ENCODE measurements at regions not wholly inside any gene's neighbourhood (a gene's known extent, or its start where the extent isn't known, plus 50 kb on each side); places are given as distances from the start of the nearest gene placed in this dataset.

GRCh38 chr2:208642125-208642779 lies 235.7 kb downstream of the PTH2R start:
- no peak overlapping the region for H3K27ac ChIP-seq
- TF ChIP-seq, protein P1, sequence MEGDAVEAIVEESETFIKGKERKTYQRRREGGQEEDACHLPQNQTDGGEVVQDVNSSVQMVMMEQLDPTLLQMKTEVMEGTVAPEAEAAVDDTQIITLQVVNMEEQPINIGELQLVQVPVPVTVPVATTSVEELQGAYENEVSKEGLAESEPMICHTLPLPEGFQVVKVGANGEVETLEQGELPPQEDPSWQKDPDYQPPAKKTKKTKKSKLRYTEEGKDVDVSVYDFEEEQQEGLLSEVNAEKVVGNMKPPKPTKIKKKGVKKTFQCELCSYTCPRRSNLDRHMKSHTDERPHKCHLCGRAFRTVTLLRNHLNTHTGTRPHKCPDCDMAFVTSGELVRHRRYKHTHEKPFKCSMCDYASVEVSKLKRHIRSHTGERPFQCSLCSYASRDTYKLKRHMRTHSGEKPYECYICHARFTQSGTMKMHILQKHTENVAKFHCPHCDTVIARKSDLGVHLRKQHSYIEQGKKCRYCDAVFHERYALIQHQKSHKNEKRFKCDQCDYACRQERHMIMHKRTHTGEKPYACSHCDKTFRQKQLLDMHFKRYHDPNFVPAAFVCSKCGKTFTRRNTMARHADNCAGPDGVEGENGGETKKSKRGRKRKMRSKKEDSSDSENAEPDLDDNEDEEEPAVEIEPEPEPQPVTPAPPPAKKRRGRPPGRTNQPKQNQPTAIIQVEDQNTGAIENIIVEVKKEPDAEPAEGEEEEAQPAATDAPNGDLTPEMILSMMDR (conservative IDR thresholded peaks at IDR 0.05), result no peak
- no peak for TF ChIP-seq ZFX (IDR thresholded peaks at IDR 0.05)

- TF ChIP-seq ZFX (IDR thresholded peaks at IDR 0.05), result no peak
- TF ChIP-seq, protein P1 (conservative IDR thresholded peaks at IDR 0.05), result no peak
- no peak overlapping the region for H3K27ac ChIP-seq
Measured at GRCh38 chr2:208643145-208643544, 236.6 kb downstream of the PTH2R start.

GRCh38 chr2:208645226-208645625 lies 238.6 kb downstream of the PTH2R start:
- TF ChIP-seq, protein P1 (conservative IDR thresholded peaks at IDR 0.05), result no peak
- TF ChIP-seq ZFX (IDR thresholded peaks at IDR 0.05), result no peak
- no peak overlapping the region for H3K27ac ChIP-seq

DNA sequence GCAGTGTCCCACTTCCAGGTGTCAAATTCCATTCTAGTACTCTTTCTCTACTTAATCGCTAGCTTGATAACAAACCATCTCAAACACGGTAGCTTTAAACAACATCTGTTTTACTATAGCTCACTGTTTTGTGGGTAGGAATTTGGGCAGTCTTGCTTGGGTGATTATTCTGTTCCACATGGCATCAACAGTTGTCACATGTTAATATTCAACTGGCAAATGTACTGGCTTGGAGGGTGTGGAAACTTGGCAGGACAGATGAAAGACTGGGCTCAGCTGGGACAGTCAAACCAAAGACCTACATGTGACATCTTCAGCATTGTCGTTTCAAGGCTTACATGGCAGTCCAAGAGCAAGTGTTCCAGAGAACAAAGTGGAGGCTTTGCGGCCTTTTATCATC lies 241.8 kb downstream of the PTH2R start:
- no peak for TF ChIP-seq ZFX (IDR thresholded peaks at IDR 0.05)
- TF ChIP-seq, protein P1 (conservative IDR thresholded peaks at IDR 0.05), result no peak
- H3K27ac ChIP-seq, result no peak overlapping the region

GRCh38 chr2:208653383-208653782 lies 246.8 kb downstream of the PTH2R start:
- TF ChIP-seq ZFX (IDR thresholded peaks at IDR 0.05), result no peak
- TF ChIP-seq, protein P1 (conservative IDR thresholded peaks at IDR 0.05), result no peak
- H3K27ac ChIP-seq, result no peak overlapping the region

DNA sequence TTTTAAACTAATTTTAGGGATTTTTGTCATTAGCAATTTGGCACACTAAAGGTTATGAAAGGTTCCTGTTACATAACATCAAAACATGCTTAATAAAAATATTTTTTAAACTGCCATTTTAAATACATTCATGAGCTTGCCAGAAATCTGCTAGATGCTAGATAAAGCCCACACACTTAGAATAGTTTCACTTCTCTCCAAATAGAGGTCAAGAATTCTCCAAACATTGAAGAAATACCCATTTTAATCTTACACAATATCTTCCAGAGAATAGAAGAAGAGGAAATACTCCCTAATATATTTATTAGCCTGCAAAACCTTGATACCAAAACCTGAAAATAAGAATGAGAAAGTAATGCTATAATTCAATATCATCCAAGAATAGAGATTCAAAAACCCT lies 247.5 kb downstream of the PTH2R start:
- TF ChIP-seq ZFX (IDR thresholded peaks at IDR 0.05), result no peak
- TF ChIP-seq, protein P1 (conservative IDR thresholded peaks at IDR 0.05), result no peak
- H3K27ac ChIP-seq, result no peak overlapping the region

DNA sequence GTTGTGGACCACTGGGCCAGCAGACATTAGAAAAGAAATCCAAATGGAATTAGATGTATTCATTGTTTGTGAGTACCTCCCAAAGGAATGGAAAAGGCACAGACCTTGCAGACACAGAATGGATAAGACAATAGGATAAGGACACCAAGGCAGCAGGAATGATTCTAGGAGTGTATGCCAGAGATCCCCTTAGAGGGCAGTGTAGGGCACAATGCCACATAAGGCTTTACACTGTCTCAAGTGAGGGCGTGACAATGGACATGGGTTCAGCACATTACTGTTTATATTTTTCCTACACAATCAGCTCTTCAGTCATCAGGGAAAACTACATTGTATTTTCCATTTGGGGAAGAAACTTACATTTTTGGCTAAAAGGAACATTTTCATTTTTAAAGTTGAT lies 250.9 kb downstream of the PTH2R start:
- no peak for TF ChIP-seq ZFX (IDR thresholded peaks at IDR 0.05)
- TF ChIP-seq, protein P1 (conservative IDR thresholded peaks at IDR 0.05), result peak; percentile 13; the same call in 1 of the 2 replicates
- no peak overlapping the region for H3K27ac ChIP-seq
